AG10803 (cell line): ENCODE measurements at regions not wholly inside any gene's neighbourhood (a gene's known extent, or its start where the extent isn't known, plus 50 kb on each side); places are given as distances from the start of the nearest gene placed in this dataset.

Experiments used
- DNase-seq: peaks from one replicate; pipeline ENCODE4 v3.0.0; 2010; ENCODE audit warnings: low read depth
- H3K4me3 ChIP-seq: 2 replicates; pipeline ENCODE4 v1.5.1; 2011; ENCODE audit warnings: mild to moderate bottlenecking, low read length, control low read depth
- TF ChIP-seq, protein P1 (sequence below): conservative IDR thresholded peaks from 2 replicates; pipeline ENCODE4 v1.5.1; 2011; ENCODE audit warnings: mild to moderate bottlenecking, low read length, control low read depth, inconsistent platforms

DNA sequence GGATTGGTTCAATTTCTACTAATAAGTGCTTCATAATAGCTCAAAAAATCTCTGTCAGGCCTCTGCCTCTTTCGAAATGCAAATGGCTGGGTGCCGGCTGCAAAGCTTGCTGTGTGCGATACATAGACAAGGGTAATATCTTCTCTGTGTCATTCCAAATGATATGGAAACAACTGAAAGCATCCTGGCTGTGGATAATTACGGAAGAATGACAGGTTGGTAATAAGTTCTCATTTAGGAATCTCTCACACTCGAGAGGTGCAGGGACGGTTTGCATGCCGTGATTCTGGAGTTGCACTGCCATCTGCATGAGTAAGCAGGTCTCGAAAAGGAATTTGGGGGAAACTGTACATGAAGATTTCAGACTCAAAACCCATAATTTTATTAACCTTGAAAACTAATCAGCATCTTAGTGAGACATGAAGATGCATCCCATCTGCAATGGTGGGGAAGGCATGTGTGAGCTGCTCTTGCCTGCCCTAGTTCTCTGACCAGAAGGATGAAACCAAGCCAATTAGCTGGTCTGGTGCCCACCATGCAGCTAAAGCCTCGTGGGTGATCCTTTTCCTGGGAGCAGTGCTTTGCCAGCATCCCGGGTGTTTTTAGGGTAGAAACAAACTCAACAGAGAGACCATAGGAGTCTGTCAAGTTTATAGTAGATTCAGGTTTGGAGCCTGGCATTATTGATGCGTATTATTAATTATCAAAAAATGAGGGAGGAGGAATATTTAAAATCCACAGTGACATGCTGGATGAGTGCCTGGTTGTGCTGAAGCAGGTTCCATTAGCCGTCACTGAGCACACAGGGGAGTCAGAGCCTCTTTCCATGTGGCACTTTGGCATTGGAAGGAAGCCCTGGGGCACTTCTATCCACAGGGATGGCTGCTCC, 503.6 kb upstream of the MGMT start:
- TF ChIP-seq, protein P1, sequence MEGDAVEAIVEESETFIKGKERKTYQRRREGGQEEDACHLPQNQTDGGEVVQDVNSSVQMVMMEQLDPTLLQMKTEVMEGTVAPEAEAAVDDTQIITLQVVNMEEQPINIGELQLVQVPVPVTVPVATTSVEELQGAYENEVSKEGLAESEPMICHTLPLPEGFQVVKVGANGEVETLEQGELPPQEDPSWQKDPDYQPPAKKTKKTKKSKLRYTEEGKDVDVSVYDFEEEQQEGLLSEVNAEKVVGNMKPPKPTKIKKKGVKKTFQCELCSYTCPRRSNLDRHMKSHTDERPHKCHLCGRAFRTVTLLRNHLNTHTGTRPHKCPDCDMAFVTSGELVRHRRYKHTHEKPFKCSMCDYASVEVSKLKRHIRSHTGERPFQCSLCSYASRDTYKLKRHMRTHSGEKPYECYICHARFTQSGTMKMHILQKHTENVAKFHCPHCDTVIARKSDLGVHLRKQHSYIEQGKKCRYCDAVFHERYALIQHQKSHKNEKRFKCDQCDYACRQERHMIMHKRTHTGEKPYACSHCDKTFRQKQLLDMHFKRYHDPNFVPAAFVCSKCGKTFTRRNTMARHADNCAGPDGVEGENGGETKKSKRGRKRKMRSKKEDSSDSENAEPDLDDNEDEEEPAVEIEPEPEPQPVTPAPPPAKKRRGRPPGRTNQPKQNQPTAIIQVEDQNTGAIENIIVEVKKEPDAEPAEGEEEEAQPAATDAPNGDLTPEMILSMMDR, result no peak
- no peak overlapping the region for H3K4me3 ChIP-seq
- no peak for DNase-seq

DNA sequence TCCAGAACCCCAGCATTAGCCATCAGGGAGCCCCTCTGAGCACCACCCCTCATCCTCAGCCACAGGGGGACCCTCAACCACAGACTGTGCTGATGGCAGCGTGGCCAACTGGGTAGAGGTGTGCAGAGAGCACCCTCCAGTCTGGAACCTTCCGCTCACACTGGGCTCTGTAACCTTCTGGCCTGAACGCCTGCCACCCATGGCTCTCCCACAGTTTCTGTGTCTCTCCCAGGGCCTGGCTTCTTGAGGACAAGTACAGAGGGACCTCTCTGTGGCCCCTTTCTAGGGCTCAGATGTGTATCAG, 503.0 kb upstream of the MGMT start:
- TF ChIP-seq, protein P1, result no peak
- no peak overlapping the region for H3K4me3 ChIP-seq
- DNase-seq, result no peak

DNA sequence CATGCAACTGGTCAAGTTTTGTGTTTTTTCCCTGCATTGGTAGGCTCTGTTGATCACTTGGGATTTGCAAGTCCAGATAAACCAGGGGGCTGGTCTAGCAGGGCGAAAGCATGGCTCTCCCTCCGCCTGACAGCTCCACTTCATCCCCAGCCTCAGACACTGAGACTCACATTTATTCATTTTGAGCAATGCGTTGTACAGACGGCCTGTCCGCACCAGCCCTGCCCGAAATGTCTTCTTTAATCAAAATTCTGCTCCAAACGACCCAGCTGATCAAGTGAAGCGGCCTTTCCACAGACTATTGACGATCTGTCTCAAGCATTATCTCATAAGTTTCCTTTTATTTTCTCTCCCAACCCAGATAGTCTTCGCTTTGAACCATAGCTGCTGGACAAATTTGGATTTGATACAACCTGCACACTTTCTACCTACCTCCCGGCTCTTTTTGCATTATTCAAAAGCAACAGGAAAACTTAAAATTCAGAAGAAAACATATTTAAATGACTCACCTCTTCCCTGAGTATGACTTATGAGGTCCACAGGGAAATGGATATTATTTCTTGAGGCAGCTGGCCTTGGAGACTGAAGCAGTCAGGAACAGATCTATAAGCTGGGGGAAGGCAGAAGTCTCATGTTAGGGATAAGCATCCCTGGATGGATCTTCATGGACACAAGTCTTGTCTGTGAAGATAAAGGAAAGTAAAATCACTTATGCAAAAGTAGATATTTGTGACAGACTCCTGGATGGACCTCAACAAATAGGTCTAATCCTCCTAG, 498.9 kb upstream of the MGMT start:
- TF ChIP-seq, protein P1, result no peak
- DNase-seq, result no peak
- no peak overlapping the region for H3K4me3 ChIP-seq

DNA sequence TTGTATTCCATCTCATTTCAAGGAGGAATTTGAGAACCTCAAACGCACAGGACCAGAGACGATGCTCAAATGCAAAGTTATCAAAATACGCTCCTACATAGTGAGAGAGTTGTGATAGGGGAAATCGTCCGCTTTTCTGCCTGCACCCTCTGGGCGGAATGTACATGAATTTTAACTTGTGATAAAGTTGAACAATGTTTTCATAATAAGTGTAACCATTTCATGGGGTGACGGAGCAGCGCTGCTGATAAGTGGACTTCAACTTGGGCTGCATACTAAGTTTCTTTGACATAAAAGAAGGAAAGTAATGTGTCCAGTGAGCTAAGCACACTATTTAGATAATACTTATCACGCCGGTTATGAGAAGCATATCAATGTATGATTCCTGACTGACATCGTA, 497.5 kb upstream of the MGMT start:
- TF ChIP-seq, protein P1, result no peak

DNA sequence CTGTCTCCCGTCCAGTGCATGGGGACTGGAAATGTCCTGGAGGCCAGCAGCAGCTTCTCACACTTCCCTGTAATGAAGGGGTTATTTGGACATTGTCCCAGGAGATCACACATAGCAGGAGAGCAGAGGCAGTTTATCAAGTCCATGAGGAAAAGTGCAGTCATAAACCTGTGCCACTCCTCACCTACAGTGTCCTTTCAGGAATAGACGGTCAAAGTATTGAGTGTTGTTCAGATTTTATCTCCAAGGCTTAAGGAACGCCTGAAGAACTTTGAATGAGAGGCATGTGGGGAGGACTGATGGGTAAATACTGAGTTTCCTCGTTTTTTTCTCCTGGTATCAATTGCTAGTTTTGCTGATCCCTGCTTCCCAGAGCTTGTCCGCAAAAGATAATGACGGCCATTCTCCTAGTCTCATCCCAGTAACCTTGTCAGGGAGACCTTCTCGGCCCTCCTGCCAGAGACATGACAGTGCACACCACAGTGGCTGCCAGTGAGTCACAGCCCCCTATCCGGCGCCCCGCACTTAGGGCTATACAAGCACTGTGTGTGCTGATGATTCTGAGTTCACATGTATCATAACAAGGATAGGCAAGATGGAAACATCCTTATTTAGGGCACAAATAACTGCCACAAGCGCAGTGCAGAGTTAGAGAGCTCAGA, 495.5 kb upstream of the MGMT start:
- H3K4me3 ChIP-seq, result no peak overlapping the region
- no peak for DNase-seq
- TF ChIP-seq, protein P1, result no peak

More for the DNA sequence above, 497.5 kb upstream of the MGMT start:
- H3K4me3 ChIP-seq, result no peak overlapping the region
- no peak for DNase-seq

DNA sequence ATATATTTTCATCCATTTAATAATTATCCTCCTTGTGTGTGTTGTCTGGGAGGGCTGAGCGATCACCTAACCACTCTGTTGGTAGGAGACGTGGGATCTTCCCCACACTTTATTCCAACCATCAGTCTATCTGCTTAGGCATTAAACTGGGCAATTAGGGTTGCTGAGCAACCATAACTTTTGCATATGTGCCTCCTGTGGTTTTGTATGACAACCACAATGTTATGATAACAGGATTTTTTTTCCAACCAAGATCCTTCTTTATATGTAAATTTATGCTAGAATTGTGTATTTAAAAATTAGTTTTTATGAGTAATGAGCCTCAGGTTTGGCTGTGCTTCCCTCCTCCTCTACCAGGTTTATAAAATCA, 495.0 kb upstream of the MGMT start:
- H3K4me3 ChIP-seq, result no peak overlapping the region
- DNase-seq, result no peak
- TF ChIP-seq, protein P1, result no peak
